NCI-H524 (cell line): ENCODE measurements at regions not wholly inside any gene's neighbourhood (a gene's known extent, or its start where the extent isn't known, plus 50 kb on each side); places are given as distances from the start of the nearest gene placed in this dataset.

Source experiments
- DNase-seq, 2 experiments: peaks; one replicate each; lab custom pipeline; 2025; lab: John Stamatoyannopoulos, UW

DNA sequence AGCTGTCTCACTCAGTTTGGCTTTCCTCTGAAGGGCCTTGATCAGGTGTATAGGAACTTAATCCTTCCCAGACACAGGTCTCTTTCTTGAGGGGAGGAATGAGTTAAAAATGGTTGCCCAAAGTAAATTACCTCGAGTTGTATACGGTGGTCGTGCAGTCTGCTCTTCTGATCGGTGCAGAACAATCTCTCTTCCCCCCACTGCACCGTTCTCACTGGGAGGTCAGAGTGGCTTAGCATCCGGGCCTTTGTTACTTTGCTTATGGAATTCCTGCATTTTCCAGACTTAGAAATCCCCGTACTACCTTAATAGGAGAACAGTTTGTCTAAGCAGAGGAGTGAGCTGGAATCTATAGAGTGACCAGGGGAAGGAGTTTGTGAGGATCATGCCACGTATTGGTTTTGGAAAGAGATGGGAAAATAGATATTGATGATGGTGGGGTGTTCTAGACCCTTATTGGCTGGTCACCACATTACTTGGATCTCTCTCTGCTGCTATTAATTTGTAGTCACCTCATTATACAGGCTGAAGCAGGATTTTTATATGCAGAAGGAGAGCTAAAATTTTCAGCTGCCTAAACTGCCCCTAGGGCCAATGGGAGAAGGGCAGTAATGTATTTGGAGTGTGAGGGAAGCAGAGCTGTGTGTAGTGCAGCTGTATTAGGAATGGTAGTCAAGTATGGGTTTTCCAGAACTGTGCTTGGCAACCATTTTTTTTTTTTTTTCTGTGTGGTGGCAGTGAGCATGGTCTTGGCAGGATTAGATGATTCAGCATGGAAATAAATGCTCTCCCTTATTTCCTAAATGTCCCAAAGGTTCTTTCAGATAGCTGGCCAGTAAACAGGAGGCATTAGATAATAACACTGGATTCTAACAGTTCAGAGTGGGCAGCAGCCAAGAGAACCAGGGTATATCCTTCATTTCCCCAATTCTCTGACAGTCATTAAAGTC is 81.5 kb downstream of the NDUFS5 start:
- no peak for DNase-seq

DNA sequence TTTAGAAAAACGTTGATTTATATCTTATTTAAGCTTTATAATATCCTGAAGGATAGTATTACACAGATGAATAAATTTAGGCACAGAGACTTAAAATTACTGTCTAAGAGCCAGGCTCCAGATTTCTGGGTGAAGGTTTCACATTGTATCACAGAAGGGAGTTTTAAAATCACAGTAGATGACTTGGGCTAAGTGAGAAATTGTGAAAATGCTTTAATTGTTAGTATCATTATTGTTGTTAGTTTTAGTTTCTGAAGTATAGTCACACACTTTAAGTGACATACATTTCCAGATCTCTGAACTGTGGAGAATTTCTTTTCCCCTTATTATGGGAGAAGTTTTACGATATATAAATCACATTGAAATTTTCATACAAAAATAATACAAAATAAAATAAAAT is 83.5 kb downstream of the NDUFS5 start:
- DNase-seq, result no peak

DNA sequence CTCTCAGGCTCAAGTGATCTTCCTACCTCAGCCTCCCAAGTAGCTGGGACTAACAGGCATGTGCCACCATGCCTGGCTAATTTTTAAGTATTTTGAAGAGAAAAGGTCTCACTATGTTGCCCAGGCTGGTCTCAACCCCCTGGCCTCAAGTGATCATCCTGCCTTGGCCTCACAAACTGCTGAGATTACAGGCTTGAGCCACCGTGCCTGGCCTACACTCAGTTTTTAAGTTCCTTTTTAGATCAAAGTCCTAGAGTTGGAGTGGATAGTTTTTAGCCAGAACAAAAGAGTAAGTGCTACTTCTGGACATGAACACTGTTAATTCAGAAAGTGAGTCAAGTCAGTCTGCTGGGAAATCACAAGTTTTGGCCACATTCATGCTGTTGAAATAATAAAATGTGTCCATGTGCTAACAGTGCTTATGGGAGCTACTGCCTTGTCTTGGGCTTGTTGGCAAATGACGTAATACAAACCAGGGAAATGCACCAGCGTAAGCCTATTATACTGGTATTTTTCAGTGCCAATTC is 84.2 kb downstream of the NDUFS5 start:
- DNase-seq, result no peak

DNA sequence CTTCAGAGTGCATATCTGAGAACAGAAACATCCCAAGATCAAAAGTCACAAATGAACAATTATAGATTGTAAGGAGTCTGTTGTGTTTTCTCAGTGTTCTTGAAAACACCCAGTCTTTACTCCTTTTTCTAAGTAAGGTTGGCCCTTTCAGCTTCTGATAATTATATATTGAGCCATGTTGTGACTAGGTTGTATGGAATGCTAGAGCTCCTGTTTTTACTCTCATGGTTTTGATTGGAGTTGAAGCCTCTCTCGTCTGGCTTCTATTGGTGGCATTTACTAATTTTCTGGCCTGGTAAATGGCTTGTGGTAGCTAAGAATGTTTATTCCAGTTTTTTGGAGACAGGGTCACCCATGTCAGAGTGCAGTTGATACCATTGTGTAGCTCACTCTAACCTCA is 84.7 kb downstream of the NDUFS5 start:
- no peak for DNase-seq

DNA sequence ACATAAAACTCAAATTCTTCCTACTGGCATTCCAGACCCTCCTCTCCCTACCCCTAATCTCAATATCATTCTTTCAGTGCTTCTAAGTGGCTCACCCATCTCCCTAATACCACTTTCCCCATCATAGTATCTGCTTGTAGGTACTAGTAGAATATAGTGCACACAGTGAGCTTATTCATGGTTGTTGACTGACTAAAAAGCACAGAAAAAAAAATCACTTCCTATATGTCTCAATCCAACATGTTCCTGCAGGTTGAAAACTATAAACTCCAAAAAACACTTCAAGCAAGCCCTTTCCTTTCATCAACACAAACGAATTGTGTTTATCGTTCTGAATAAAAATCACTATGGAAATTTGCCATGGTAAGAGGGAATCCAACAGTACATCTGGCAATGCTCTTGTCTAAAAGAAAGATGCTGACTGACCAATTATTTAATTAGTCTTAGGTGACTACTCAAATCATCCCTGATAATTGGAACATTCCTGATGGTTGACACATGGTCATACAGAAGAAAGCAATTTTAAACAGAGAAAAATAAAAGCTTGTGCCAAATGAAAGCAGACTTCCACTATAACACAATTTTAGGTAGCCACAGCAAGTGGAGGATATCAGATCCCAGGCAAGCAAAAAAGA is 87.1 kb downstream of the NDUFS5 start:
- DNase-seq, result no peak

DNA sequence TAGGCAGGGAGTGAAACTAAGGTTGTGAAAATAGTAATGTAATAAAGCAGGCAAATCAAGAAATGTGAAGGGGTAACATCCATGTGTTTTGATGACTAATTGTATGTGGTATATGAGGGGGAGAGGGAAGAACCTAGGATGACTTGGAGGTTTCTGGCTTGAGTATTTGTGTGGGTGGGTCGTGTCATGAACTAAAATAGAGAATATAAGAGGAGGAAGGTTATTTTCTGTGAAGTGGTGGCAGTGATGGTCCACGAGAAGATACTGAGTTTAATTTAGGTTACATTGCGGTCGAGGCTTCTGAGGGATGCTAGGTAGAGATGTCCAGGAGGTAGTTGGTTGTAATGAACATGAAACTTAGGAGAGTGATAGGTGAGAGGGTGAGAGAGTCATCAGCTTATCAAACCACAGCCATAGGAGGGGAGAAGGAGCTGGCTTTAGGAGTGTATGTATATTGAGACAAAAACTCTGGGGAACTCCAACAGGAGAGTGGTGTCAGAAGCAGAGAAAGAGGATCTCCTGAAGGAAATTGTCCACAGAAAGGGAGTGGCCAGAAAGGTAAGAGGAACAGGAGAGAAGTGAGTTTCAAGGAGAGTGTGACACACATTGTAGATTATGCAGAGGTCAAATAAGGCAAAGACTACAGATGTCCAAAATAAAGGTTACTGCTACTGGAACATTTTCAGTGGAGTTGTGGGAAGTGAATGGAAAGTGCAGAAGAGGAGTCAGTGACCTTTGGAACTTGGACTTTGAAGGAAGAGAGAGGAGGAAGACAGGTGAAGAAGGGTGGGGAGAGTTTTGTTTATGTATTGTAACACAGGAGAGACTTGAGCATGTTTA is 89.0 kb upstream of the MACF1 start:
- no peak for DNase-seq

DNA sequence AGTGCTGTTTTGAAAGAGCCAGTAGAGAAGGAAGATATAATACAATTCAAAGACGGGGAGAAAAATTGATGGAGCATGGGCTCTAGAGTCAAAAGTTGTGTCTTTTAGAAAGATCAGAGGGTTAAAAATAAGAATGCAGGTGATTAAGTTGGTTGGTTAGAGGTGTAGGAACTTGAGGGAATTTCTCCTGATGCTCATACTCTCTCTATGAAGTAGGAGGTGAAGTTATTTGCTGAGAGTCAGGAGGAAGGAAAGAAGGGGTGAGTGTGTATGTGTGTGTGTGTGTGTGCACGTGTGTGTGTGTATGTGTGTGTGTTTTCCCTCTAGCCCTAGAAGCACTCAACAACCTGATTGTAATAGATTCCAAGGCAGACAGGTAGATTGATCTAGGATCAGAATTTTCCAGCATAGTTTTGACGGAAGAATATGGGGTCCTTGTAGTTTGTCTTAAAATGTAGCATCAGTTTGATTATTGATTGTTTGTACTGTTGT is 88.3 kb upstream of the MACF1 start:
- no peak for DNase-seq

DNA sequence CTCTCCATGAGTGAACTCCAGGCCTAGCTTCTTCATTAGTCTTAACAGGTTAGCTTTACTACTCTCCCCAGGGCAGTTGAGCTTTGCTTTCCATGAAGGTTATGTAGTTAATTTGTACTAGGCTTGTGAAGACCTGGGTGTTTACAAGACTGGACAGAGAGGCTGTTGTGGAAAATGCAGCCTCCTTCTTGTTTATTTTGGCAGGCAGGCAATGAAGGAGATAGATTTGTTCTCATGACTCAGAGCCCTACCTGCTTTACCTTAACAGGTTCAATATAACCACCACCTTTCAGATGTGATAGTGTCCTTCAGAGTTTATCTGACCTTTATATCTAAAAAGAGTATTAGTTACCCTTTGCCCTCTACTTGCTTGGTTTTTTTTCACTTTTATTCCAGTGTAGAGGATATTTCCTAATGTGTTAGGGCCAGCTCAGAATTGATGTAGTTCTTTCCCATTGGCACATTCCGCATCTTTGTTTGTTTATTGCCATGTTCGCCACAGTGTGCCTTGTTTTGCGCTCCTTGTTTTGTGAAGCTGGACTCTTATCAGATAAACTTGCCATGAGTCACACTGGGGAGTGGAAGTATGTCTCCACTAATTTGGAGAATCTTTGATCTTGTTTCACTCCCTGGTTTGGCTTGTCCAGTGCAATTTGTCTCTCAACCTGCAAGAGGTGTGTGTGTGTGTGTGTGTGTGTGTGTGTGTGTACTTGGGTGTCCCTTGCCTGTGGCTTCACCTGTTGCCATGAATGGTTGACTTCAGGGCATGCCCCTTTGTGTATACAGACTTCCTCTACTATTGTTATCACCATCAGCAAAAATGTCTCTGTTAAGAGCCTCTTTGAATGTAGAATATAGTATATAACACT is 87.4 kb upstream of the MACF1 start:
- no peak for DNase-seq

DNA sequence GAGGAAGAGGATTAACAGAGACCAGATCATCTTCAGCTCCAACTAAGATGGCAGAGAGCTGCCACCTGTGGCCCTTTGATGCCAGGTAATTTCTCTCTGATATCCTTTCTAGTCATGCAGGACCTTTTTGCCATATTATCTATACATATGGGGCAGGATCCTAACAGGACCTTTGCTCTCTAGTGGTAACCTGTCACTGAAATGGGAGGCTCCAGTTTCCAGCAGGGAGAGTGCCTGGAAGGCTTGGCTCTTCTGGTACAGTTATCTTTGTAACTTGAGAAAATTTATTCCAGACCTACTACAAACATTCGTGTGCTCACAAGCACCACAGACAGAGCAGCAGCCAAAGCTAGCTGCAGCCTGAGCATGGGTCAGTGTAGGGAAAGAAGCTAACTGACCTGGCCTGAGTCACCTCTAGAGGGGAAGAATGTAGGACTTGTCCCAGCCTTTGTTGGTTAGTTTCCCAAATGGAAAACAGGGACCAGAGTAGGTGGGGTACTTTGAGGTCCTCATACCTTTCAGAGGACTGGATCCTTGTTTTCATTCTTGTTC is 86.5 kb upstream of the MACF1 start:
- no peak for DNase-seq

DNA sequence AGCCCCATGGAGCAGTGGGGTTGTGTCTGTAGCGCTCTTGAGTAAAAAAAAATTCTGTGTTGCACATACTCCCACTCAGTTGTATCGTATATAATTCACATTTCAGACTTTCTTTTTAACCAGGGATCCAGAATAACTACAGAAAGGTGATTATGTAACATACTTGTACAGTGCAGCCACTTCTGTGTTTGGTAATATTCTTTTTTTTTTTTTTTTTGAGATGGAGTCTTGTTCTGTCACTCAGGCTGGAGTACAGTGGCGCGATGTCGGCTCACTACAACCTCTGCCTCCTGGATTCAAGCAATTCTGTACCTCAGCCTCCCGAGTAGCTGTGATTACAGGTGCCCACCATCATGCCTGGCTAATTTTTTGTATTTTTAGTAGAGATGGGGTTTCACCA is 82.4 kb upstream of the MACF1 start:
- no peak for DNase-seq

DNA sequence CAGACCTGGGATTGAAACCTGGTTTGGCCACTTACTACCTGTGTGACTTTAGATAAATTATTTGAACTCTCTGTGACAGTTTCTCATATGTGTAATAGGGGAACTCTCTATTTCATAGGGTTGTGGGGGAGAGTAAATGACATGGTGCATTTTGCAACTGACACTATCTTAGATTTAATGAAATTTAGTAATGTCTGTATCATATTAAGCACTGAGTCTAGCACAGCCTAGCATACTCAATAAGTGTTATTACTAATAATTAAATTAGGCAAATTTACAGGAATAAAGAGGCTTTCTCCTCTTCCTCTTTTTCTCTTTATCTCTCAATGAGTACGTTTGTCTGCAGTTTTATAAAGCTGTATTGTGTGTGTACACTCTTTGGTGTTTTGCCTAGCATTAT is 80.2 kb upstream of the MACF1 start:
- DNase-seq, result no peak

DNA sequence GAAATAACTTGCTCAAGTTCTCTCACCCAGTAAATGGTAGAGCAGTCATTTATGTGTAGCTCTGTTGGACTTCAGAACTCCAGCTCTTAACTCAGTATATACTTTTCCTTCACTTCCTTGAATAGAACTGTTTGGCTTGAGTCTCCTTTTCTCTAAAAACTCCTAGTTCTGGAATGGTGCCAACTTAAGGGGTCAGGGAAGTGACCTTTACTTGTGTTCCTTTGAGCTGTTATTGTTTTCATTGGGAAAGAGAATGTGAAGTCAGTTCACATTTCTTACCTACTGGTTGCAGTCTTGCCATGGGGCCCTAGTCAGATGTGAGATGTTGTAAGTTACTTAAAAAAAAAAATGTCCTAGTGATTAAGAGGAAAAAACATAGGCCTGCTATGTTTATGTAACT is 77.0 kb upstream of the MACF1 start:
- DNase-seq, result no peak

DNA sequence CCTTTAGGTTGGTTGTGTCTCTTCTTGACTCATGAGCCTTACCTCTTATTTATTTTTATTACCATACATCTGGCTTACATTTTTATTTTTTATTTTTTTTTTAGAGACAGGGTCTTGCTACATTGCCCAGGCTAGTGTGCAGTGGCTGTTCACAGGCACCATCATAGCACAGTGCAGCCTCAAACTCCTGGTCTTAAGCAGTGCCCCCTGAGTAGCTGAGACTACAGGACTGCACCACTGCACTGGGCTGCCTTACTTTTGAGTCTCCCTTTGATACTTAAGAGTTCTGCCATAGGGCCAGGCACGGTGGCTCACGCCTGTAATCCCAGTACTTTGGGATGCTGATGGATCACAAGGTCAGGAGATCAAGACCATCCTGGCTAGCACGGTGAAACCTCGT is 76.4 kb upstream of the MACF1 start:
- no peak for DNase-seq

DNA sequence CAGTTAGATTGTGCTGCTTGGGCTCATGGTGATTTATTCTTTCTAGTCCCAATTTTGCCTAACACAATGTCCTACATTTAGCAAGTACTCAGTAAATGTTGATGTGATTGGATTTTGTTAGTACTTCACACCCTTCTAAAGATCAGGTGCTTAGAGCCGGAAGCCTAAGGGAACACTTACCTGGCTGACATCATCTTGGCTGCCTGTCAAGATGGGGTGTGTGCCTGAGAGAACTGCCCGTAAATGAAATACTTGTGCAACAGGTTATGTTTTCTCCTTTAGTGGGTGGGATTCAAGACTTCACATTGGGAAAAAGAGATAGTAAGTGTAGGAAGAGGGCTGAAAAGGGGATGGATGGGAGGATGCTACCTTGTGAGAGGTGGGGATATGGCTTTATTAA is 75.5 kb upstream of the MACF1 start:
- DNase-seq, result no peak

DNA sequence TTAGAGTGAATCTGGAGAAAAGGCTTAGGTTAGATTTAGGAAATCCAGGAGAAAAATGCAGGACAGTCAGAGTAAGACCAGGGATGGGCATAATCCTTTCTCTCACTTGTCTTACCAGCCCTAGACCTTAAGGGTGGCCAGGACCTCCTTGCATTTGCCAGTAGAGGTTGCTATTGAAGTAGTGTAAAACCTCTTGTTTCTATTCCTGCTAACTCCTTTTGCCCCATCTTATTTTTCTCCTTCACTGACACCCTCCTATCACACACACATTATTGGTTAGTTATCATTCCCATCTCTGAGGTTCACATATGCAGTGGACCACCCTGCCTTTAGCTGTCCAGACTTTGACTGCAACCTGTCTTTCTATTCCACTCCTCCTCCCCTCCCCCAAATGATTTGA is 75.0 kb upstream of the MACF1 start:
- peak in 1 of 2 experiments; percentile 42 for DNase-seq

DNA sequence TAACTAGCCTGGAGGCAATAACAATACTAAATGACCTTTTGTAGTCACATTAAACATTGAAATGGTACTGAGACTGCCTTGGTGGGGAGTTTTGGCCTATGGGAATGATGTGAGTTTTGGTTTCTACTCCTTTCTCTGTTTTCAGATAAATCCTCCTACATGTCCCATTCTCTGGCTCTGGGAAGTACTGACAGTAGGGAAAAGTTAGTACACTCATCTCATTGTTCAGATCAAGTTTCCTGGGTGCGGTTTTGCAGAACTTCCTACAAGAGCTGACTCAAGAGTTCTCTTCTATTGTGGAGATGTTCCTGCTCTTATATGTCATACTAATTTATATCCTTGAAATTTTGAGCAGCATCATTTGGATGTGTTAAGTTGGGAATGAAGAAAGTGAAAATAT is 74.2 kb upstream of the MACF1 start:
- DNase-seq, result no peak

DNA sequence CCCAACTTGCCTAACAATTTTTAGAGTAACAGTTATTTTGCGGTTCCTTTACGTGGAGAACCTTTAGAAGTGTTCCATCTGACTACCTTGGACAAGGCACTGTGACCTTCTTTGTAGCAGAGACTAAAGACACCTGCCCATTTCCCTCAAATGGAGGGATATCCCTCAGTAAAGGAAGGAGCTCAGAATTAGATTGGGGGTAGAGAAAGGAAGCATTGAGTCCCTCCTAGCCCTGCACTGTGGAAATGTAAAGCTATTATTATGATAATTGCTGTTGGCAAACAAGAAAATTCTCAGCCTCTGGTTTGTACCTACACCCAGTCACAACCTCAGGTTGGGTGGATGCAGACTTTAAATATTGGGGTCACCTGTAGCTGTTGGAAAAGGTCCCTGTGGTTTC is 72.6 kb upstream of the MACF1 start:
- DNase-seq, result no peak

DNA sequence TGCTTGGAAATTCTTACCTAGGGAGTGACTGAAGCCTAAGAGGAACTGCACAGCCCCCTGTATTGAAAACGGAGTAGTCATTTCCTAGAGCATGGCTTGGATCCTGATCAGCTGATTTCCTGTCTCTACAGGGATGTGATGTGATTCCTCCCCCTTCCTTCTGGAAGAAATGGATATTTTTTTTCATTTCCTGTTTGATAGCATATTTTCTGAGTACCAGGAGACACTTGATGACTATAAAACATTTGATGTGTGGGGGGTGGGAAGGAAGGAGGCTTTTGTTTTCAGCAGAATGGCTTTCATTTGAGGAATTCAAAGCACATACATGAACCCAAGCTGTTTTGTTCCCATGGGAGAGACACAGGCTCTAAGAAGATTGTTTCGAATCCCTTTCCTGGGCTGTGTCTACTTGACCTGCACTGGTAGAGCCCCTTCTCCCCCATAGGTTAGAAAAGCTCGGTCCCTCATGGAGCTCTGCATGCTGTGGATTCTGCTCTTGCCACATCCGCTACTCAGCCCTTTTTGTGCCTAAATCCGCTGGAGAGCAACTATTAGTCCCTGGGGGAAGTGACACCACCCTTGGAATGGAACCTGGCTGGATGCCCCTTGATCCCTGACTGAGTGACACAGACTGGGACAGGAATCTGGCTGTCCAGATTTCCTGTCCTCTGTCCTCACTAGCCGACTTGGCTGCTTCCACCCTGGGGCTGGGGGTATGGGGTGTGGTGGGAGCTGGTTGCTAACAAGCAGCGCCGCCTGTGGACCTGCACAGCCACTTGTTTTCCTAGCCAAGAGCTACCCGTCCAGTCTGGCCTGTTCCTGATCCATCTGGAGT is 71.8 kb upstream of the MACF1 start:
- peak in 1 of 2 experiments; percentile 70 for DNase-seq

DNA sequence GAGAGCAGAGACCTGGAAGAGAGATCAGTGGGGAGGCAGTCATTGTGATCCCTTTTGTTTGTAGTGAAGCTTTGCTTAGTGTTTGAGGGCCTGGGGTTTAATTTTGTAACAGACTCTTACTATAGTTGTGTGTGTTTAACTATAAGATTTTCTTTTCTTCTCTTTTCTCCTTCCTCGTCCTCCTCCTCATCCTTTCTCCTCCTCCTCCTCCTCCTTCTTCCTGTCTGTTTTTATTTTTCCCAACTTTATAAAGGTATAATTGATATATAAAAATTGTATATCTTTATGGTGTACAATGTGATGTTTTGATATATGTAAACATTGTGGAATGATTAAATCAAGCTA is 71.2 kb upstream of the MACF1 start:
- no peak for DNase-seq

DNA sequence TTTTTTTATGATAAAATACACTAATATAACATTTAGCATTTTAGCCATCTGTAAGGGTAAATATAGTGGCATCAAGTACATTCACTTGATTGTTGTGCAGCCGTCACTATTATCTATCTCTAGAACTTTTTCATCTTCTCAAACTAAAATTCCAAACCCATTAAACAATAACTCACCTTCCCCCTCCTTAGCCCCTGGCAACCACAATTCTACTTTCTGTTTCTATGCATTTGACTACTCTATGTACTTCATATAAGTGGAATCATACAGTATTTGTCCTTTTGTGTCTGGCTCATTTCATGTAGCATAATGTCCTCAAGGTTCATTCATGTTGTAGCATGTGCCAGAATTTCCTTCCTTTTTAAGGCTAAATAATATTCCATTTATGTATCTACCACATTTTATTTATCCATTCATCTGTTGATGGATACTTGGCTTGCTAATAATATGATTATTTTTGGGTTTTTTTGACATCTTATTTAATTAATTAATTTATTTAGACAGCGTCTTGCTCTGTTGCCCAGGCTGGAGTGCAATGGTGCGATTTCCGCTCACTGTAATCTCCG is 69.6 kb upstream of the MACF1 start:
- DNase-seq, result no peak
